Calu3 (cell line): ENCODE measurements at regions not wholly inside any gene's neighbourhood (a gene's known extent, or its start where the extent isn't known, plus 50 kb on each side); places are given as distances from the start of the nearest gene placed in this dataset.

ENCODE experiments used
- BruUV-seq: library from RNA; stranded (reverse); fragments of 400-500 nt; replicated peaks from 2 replicates; lab custom pipeline; 2021; lab: Mats Ljungman, UMichigan
- CTCF ChIA-PET: fragments of 300-600 bp; sonication (Branson Sonifier 250); formaldehyde crosslinking; loops from one replicate; lab custom pipeline; 2022; ENCODE audit warnings: antibody characterized with exemption; lab: Charles Lee
- DNase-seq: peaks from one replicate; pipeline ENCODE4 v3.0.0; 2022
- H3K27ac Mint-ChIP-seq: one replicate; pipeline ENCODE4 v1.8.0; 2022; ENCODE audit warnings: mixed read lengths; ENCODE audit not compliant: unreplicated experiment
- H3K27me3 Mint-ChIP-seq: one replicate; pipeline ENCODE4 v1.8.0; 2022; ENCODE audit warnings: mixed read lengths; ENCODE audit not compliant: unreplicated experiment
- H3K36me3 Mint-ChIP-seq: one replicate; pipeline ENCODE4 v1.8.0; 2022; ENCODE audit warnings: mild to moderate bottlenecking, moderate library complexity, mixed read lengths; ENCODE audit not compliant: insufficient read depth, unreplicated experiment
- H3K4me1 Mint-ChIP-seq: one replicate; pipeline ENCODE4 v1.8.0; 2022; ENCODE audit warnings: mild to moderate bottlenecking, low read depth, mixed read lengths; ENCODE audit not compliant: unreplicated experiment
- H3K4me3 Mint-ChIP-seq: one replicate; pipeline ENCODE4 v1.8.0; 2022; ENCODE audit warnings: mild to moderate bottlenecking, low read depth, moderate library complexity, mixed read lengths; ENCODE audit not compliant: unreplicated experiment
- H3K9me3 Mint-ChIP-seq: one replicate; pipeline ENCODE4 v1.8.0; 2022; ENCODE audit warnings: low read depth, mixed read lengths; ENCODE audit not compliant: unreplicated experiment
- CTCF ChIP-seq: fragments of 200-600 bp; IDR thresholded peaks from one replicate; pipeline ENCODE4 v1.8.0; 2022; ENCODE audit warnings: antibody characterized with exemption; ENCODE audit not compliant: unreplicated experiment
- intact Hi-C: fragments of 100-400 bp; cut with micrococcal nuclease; formaldehyde crosslinking; loops from one replicate; pipeline ENCODE4 v1.10.0; 2022; ENCODE audit not compliant: unreplicated experiment

GRCh38 chr2:217443601-217444000 is 559.2 kb downstream of the TNS1 start:
- BruUV-seq = no TSS peak
- DNase-seq = no peak
- H3K4me1 Mint-ChIP-seq = no peaks in the 10 kb centered on the region
- H3K9me3 Mint-ChIP-seq = no peaks in the 10 kb centered on the region
- intact Hi-C loops = no loop called here
- H3K36me3 Mint-ChIP-seq = no peaks in the 10 kb centered on the region
- TF ChIP-seq CTCF = no peak
- H3K27ac Mint-ChIP-seq = no peak overlapping the region
- CTCF ChIA-PET = no interaction called here
- H3K27me3 Mint-ChIP-seq = no peaks in the 10 kb centered on the region
- H3K4me3 Mint-ChIP-seq = no peak overlapping the region

GRCh38 chr2:217440000-217440399 is 562.8 kb downstream of the TNS1 start:
- DNase-seq = no peak
- BruUV-seq = no TSS peak
- no peak overlapping the region for H3K27ac Mint-ChIP-seq

GRCh38 chr2:217438821-217439220 is 564.0 kb downstream of the TNS1 start:
- Mint-ChIP-seq H3K36me3 (no peaks in the 10 kb centered on the region), H3K27ac (no peak overlapping the region), H3K4me1 (peaks cover 8% of the 10 kb centered on the region), H3K27me3 (no peaks in the 10 kb centered on the region), H3K9me3 (no peaks in the 10 kb centered on the region), H3K4me3 (no peak overlapping the region)
- no TSS peak for BruUV-seq
- intact Hi-C loops = no loop called here
- no peak for DNase-seq
- no peak for TF ChIP-seq CTCF
- CTCF ChIA-PET = interaction anchor here (2.2 kb wide), 1 partner anchor 13 kb away, joined by 9 read pairs; no protein-coding TSS in a partner anchor

More at GRCh38 chr2:217440000-217440399, 562.8 kb downstream of the TNS1 start:
- H3K4me1 Mint-ChIP-seq = no peaks in the 10 kb centered on the region
- intact Hi-C loops = no loop called here
- H3K36me3 Mint-ChIP-seq = no peaks in the 10 kb centered on the region
- H3K4me3 Mint-ChIP-seq = no peak overlapping the region
- no peaks in the 10 kb centered on the region for H3K9me3 Mint-ChIP-seq
- CTCF ChIA-PET = interaction anchor here (2.2 kb wide), 1 partner anchor 12 kb away, joined by 9 read pairs; no protein-coding TSS in a partner anchor
- no peak for TF ChIP-seq CTCF
- H3K27me3 Mint-ChIP-seq = no peaks in the 10 kb centered on the region

- CTCF ChIA-PET = no interaction called here
- Mint-ChIP-seq H3K36me3 (no peaks in the 10 kb centered on the region), H3K27ac (no peak overlapping the region), H3K9me3 (no peaks in the 10 kb centered on the region), H3K4me3 (no peak overlapping the region), H3K27me3 (no peaks in the 10 kb centered on the region), H3K4me1 (peaks cover 12% of the 10 kb centered on the region)
- intact Hi-C loops = no loop called here
- no peak for DNase-seq
- no TSS peak for BruUV-seq
- no peak for TF ChIP-seq CTCF
Observed at GRCh38 chr2:217438136-217438535, 564.7 kb downstream of the TNS1 start.
